Prostate gland (tissue), 2 donors: ENCODE measurements at regions not wholly inside any gene's neighbourhood (a gene's known extent, or its start where the extent isn't known, plus 50 kb on each side); places are given as distances from the start of the nearest gene placed in this dataset.

ENCODE experiments used
- CTCF ChIP-seq, 4 experiments: fragments of 200-600 bp in 2 of 4; fragments of 450-650 bp in 2 of 4; sonication (generic) in 2 of 4; IDR thresholded peaks; 1 replicate in 3 of 4; 2 replicates in 1 of 4; pipeline ENCODE4 v1.5.1; 2016 to 2019; ENCODE audit warnings: antibody characterized with exemption in 4 of 4, mild to moderate bottlenecking in 2 of 4, moderate library complexity in 2 of 4
- POLR2A ChIP-seq: fragments of 450-650 bp; IDR thresholded peaks from one replicate; pipeline ENCODE4 v1.6.1; 2016; ENCODE audit warnings: antibody characterized with exemption, mild to moderate bottlenecking
- POLR2AphosphoS5 ChIP-seq: sonication (generic); formaldehyde crosslinking; IDR thresholded peaks from one replicate; pipeline ENCODE4 v1.6.1; 2017; ENCODE audit warnings: antibody characterized with exemption

GRCh38 chr3:190716211-190716610, 146.3 kb downstream of the GMNC start:
- TF ChIP-seq CTCF (IDR thresholded peaks at IDR 0.05) (no peak), POLR2AphosphoS5 (no peak), POLR2A (no peak)
